IMR-90 (cell line): ENCODE measurements at regions not wholly inside any gene's neighbourhood (a gene's known extent, or its start where the extent isn't known, plus 50 kb on each side); places are given as distances from the start of the nearest gene placed in this dataset.

Experiments
- ATAC-seq: fragments of 200-7000 bp; cut with Tn5 transposase; 2 replicates; pipeline ENCODE4 v1.9.1; 2020; ENCODE audit warnings: low read depth, mild to moderate bottlenecking, moderate library complexity
- BruUV-seq: library from RNA; stranded (reverse); fragments of 400-500 nt; replicated peaks from 2 replicates; lab custom pipeline; 2021; lab: Mats Ljungman, UMichigan
- CTCF ChIA-PET: fragments of 300-600 bp; formaldehyde crosslinking; extraction: SDS; loops from one replicate; lab custom pipeline; 2021; ENCODE audit warnings: antibody characterized with exemption; lab: Yijun Ruan, JAX
- POLR2A ChIA-PET: fragments of 300-600 bp; sonication (Branson Sonifier 250); formaldehyde crosslinking; loops from one replicate; lab custom pipeline; 2022; ENCODE audit warnings: antibody characterized with exemption; ENCODE audit not compliant: unreplicated experiment; lab: Charles Lee
- DNase-seq: peaks from one replicate; pipeline ENCODE4 v3.0.0; 2013
- H2AFZ ChIP-seq: replicated peaks from 2 replicates; pipeline ENCODE3; 2013; ENCODE audit warnings: low read length, mild to moderate bottlenecking; ENCODE audit not compliant: poor library complexity
- H2AK5ac ChIP-seq: 2 replicates; pipeline ENCODE4 v1.6.1; 2013; ENCODE audit warnings: low read depth, low read length, inconsistent platforms
- H2AK9ac ChIP-seq: replicated peaks from 2 replicates; pipeline ENCODE3; 2013; ENCODE audit warnings: mild to moderate bottlenecking, low read depth, low read length, moderate library complexity; ENCODE audit not compliant: poor library complexity
- H2BK120ac ChIP-seq: 2 replicates; pipeline ENCODE4 v1.6.1; 2013; ENCODE audit warnings: low read depth, low read length, inconsistent platforms
- H2BK15ac ChIP-seq: 3 replicates; pipeline ENCODE4 v1.6.1; 2013; ENCODE audit warnings: low read depth, low read length, inconsistent platforms
- H2BK20ac ChIP-seq: 2 replicates; pipeline ENCODE4 v1.6.1; 2013; ENCODE audit warnings: low read depth, mild to moderate bottlenecking, inconsistent platforms, low read length, moderate library complexity
- H2BK5ac ChIP-seq: 2 replicates; pipeline ENCODE4 v1.6.1; 2013; ENCODE audit warnings: mild to moderate bottlenecking, low read depth, low read length, inconsistent platforms; ENCODE audit not compliant: poor library complexity, severe bottlenecking
- H3K14ac ChIP-seq: replicated peaks from 2 replicates; pipeline ENCODE4 v1.6.1; 2013; ENCODE audit warnings: low read depth, low read length, inconsistent platforms
- H3K18ac ChIP-seq: 2 replicates; pipeline ENCODE4 v1.6.1; 2013; ENCODE audit warnings: low read depth, low read length, control low read depth
- H3K23ac ChIP-seq: 2 replicates; pipeline ENCODE4 v1.6.1; 2013; ENCODE audit warnings: low read depth, low read length, inconsistent platforms
- H3K27ac ChIP-seq: 2 replicates; pipeline ENCODE4 v1.5.1; 2013; ENCODE audit warnings: mild to moderate bottlenecking, control low read depth, low read length; ENCODE audit not compliant: insufficient read depth
- H3K27me3 ChIP-seq: 2 replicates; pipeline ENCODE4 v1.6.1; 2013; ENCODE audit warnings: low read length; ENCODE audit not compliant: control insufficient read depth, insufficient read depth
- H3K36me3 ChIP-seq: 2 replicates; pipeline ENCODE4 v1.6.1; 2013; ENCODE audit warnings: low read length, mixed read lengths; ENCODE audit not compliant: control insufficient read depth, insufficient read depth
- H3K4ac ChIP-seq: 2 replicates; pipeline ENCODE4 v1.6.1; 2013; ENCODE audit warnings: low read depth, low read length, inconsistent platforms
- H3K4me1 ChIP-seq: 2 replicates; pipeline ENCODE4 v1.6.1; 2013; ENCODE audit warnings: low read length, mixed read lengths; ENCODE audit not compliant: control insufficient read depth, insufficient read depth
- H3K4me2 ChIP-seq: 2 replicates; pipeline ENCODE4 v1.6.1; 2013; ENCODE audit warnings: low read depth, mild to moderate bottlenecking, control low read depth, low read length, moderate library complexity
- H3K4me3 ChIP-seq: 2 replicates; pipeline ENCODE4 v1.5.1; 2013; ENCODE audit warnings: low read depth, mild to moderate bottlenecking, control low read depth, low read length, moderate library complexity; ENCODE audit not compliant: insufficient read depth
- H3K56ac ChIP-seq: 2 replicates; pipeline ENCODE4 v1.6.1; 2013; ENCODE audit warnings: low read length, inconsistent platforms; ENCODE audit not compliant: insufficient read depth; ENCODE audit errors: extremely low read depth
- H3K79me1 ChIP-seq, 2 experiments: 2 replicates each; pipeline ENCODE4 v1.6.1; 2013; ENCODE audit warnings: low read length in 2 of 2, inconsistent platforms in 1 of 2, low read depth in 1 of 2
- H3K9ac ChIP-seq: 2 replicates; pipeline ENCODE4 v1.6.1; 2013; ENCODE audit warnings: low read depth, low read length, control low read depth
- H3K9me1 ChIP-seq: 2 replicates; pipeline ENCODE4 v1.6.1; 2013; ENCODE audit warnings: low read length, inconsistent platforms; ENCODE audit not compliant: insufficient read depth
- H3K9me3 ChIP-seq: 2 replicates; pipeline ENCODE4 v1.6.1; 2013; ENCODE audit warnings: low read length; ENCODE audit not compliant: control insufficient read depth, insufficient read depth
- H4K20me1 ChIP-seq: 2 replicates; pipeline ENCODE4 v1.6.1; 2013; ENCODE audit warnings: low read length, inconsistent platforms; ENCODE audit not compliant: insufficient read depth
- H4K5ac ChIP-seq: 2 replicates; pipeline ENCODE4 v1.6.1; 2013; ENCODE audit warnings: mild to moderate bottlenecking, low read depth, low read length, control low read depth
- H4K8ac ChIP-seq, 2 experiments: 2 replicates each; pipeline ENCODE4 v1.6.1; 2013; ENCODE audit warnings: low read depth in 2 of 2, low read length in 2 of 2, control low read depth in 1 of 2, inconsistent platforms in 1 of 2
- H4K91ac ChIP-seq: 2 replicates; pipeline ENCODE4 v1.6.1; 2013; ENCODE audit warnings: low read depth, low read length, inconsistent platforms; ENCODE audit not compliant: insufficient read depth
- CTCF ChIP-seq: conservative IDR thresholded peaks from 2 replicates; pipeline ENCODE4 v1.5.1; 2012; ENCODE audit warnings: mild to moderate bottlenecking, low read depth, low read length, improper control_type of control experiment
- MAFK ChIP-seq: IDR thresholded peaks from 2 replicates; pipeline ENCODE4 v1.6.1; 2012; ENCODE audit warnings: low read depth, low read length, improper control_type of control experiment
- MAZ ChIP-seq: IDR thresholded peaks from 2 replicates; pipeline ENCODE4 v1.6.1; 2012; ENCODE audit warnings: low read depth, mild to moderate bottlenecking, low read length, improper control_type of control experiment, moderate library complexity, borderline replicate concordance
- POLR2A ChIP-seq: IDR thresholded peaks from 2 replicates; pipeline ENCODE4 v1.6.1; 2012; ENCODE audit warnings: mild to moderate bottlenecking, low read depth, low read length
- RCOR1 ChIP-seq: IDR thresholded peaks from 2 replicates; pipeline ENCODE4 v1.6.1; 2012; ENCODE audit warnings: mild to moderate bottlenecking, low read length, improper control_type of control experiment; ENCODE audit not compliant: insufficient replicate concordance
- SMC3 ChIP-seq: fragments of 150-350 bp; IDR thresholded peaks from 2 replicates; pipeline ENCODE4 v1.6.1; 2016; ENCODE audit warnings: low read depth, mild to moderate bottlenecking, antibody characterized with exemption, low read length, moderate library complexity
- WGBS, 2 experiments: methylation state at CpG; one replicate each; pipeline versions ENCODE4 v1.1.5 to v1.1.7; 2013; ENCODE audit warnings: missing lambda C conversion rate in 2 of 2; ENCODE audit not compliant: insufficient read length in 1 of 2; ENCODE audit errors: extremely low coverage in 2 of 2; 5-methylcytosine and 5-hydroxymethylcytosine counted together
- dilution Hi-C: fragments of 300-500 bp; cut with HindIII; formaldehyde crosslinking; loops from one replicate; pipeline ENCODE4 v1.14.3; 2018; ENCODE audit warnings: low sequenced_read_pairs; ENCODE audit not compliant: unreplicated experiment
- in situ Hi-C: fragments of 300-500 bp; cut with MboI; formaldehyde crosslinking; loops from 3 replicates; pipeline ENCODE4 v1.14.3; 2019; ENCODE audit warnings: low sequenced_read_pairs, inconsistent platforms, mixed read lengths
- intact Hi-C: fragments of 100-400 bp; cut with micrococcal nuclease; formaldehyde crosslinking; loops from 2 replicates; pipeline ENCODE4 v1.10.0; 2022

GRCh38 chr16:63244631-63245030, 1208.4 kb upstream of the CDH8 start:
- Histone ChIP-seq H3K23ac (no peak overlapping the region), H3K9me3 (peaks cover 8% of the 10 kb centered on the region), H3K56ac (no peak overlapping the region), H2AK9ac (no peak overlapping the region), H3K18ac (no peak overlapping the region), H3K9ac (no peak overlapping the region), H2BK5ac (no peak overlapping the region), H2AK5ac (no peak overlapping the region), H4K20me1 (no peaks in the 10 kb centered on the region), H4K8ac (no peak overlapping the region), H3K36me3 (no peaks in the 10 kb centered on the region), H3K4me1 (no peaks in the 10 kb centered on the region), H3K4ac (no peak overlapping the region), H3K27ac (no peak overlapping the region), H3K27me3 (no peaks in the 10 kb centered on the region), H3K9me1 (no peaks in the 10 kb centered on the region), H3K4me3 (no peak overlapping the region), H4K5ac (no peak overlapping the region), H2BK15ac (no peak overlapping the region), H3K14ac (no peak overlapping the region), H3K79me1 (no peaks in the 10 kb centered on the region), H2BK120ac (no peak overlapping the region), H3K4me2 (no peak overlapping the region), H2AFZ (no peak overlapping the region), H2BK20ac (no peak overlapping the region), H4K91ac (no peak overlapping the region)
- in situ Hi-C loops = no loop called here
- TF ChIP-seq MAFK (no peak), MAZ (no peak), POLR2A (no peak), SMC3 (no peak), CTCF (no peak), RCOR1 (no peak)
- ChIA-PET CTCF (no interaction called here), POLR2A (no interaction called here)
- dilution Hi-C loops = no loop called here
- 35% methylated on average over 2 of the region's 5 CpGs; no CpG with 5 or more reads in 1 of the 2 experiments for whole genome bisulfite sequencing, 2 experiments
- no peak for ATAC-seq
- no TSS peak for BruUV-seq
- intact Hi-C loops = no loop called here
- DNase-seq = no peak
